T-helper 17 cell (primary cell): ENCODE measurements at regions not wholly inside any gene's neighbourhood (a gene's known extent, or its start where the extent isn't known, plus 50 kb on each side); places are given as distances from the start of the nearest gene placed in this dataset.

Source experiments
- ATAC-seq: fragments of 150-1000 bp; cut with Tn5 transposase; 2 replicates; pipeline ENCODE4 v1.10.0; 2021; ENCODE audit warnings: mild to moderate bottlenecking, moderate library complexity
- DNase-seq, 3 donors: peaks; one replicate each; pipeline versions ENCODE4 v3.0.0 to v3.0.0-alpha.2; 2020 to 2021
- H3K9me3 ChIP-seq: one replicate; pipeline ENCODE4 v1.7.0; 2013; ENCODE audit warnings: low read length, mild to moderate bottlenecking; ENCODE audit not compliant: control insufficient read depth, poor library complexity, severe bottlenecking
- H3K27ac Mint-ChIP-seq: one replicate; pipeline ENCODE4 v1.8.0; 2022; ENCODE audit warnings: mild to moderate bottlenecking, moderate library complexity, mixed read lengths
- H3K27me3 Mint-ChIP-seq: one replicate; pipeline ENCODE4 v1.8.0; 2022; ENCODE audit warnings: mixed read lengths
- H3K36me3 Mint-ChIP-seq: one replicate; pipeline ENCODE4 v1.8.0; 2022; ENCODE audit warnings: low read depth, mixed read lengths
- H3K4me1 Mint-ChIP-seq: one replicate; pipeline ENCODE4 v1.8.0; 2022; ENCODE audit warnings: mild to moderate bottlenecking, mixed read lengths
- H3K4me3 Mint-ChIP-seq: one replicate; pipeline ENCODE4 v1.8.0; 2022; ENCODE audit warnings: mild to moderate bottlenecking, moderate library complexity, mixed read lengths

DNA sequence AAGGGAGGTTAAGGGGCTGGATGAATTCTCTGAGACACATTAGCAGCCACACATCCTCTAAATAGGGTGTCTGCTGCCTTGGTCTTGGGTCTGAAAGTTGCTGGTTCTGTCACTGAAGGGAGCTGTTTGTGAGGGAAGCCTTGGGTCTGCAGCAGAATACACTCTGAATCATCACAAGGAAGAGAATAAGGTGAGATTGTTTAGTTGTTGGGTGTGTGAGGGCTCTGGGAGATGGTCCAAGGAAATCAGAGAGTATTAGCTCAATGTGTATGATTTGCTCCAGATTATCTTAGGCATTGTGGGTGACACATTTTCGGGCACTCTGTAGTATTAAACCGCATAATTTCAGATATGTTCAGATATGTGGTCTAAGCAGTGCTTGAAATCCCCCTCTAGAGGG is 548.5 kb downstream of the SLC4A3 start:
- H3K27ac Mint-ChIP-seq: no peak overlapping the region
- no peaks in the 10 kb centered on the region for H3K36me3 Mint-ChIP-seq
- no peaks in the 10 kb centered on the region for H3K9me3 ChIP-seq
- DNase-seq (no peak), ATAC-seq (no peak)
- H3K4me3 Mint-ChIP-seq: no peak overlapping the region
- H3K4me1 Mint-ChIP-seq: no peaks in the 10 kb centered on the region
- H3K27me3 Mint-ChIP-seq: no peaks in the 10 kb centered on the region

DNA sequence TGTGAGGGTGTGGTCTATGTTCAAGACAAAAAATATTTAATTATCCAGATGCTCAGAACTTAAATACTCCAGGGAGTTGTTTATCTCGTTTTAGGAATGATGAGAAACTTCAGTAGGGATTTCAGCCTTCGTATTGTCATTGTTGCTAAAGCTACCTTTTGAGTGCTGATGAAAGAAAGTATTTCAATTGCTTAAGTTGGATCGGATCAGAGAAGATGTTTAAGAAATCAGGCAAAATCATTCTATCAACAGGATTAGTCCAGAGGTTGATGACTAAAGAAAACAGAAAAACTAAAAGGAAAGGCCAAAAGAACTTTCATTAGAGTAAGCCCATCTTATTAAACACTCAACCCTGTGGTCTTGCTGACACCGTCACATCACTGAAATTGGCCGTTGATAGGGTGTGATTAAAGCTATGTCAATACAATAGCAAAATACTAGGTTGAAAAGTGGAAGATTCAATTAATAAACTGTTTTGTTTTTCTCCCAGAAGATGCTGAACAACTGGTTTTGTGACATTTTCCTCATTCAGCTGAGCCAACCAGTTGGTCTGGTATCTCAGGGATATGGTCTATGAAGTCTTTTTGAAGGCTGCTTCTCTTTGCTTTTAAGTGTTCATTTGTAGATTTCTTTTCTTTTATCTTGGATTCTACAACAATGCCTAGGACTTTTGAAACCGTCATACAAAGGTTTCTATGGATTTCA is 551.7 kb downstream of the SLC4A3 start:
- Mint-ChIP-seq H3K36me3 (no peaks in the 10 kb centered on the region), H3K27me3 (no peaks in the 10 kb centered on the region), H3K4me3 (no peak overlapping the region), H3K27ac (no peak overlapping the region), H3K4me1 (no peaks in the 10 kb centered on the region)
- no peak for ATAC-seq
- H3K9me3 ChIP-seq: no peaks in the 10 kb centered on the region
- DNase-seq: no peak

DNA sequence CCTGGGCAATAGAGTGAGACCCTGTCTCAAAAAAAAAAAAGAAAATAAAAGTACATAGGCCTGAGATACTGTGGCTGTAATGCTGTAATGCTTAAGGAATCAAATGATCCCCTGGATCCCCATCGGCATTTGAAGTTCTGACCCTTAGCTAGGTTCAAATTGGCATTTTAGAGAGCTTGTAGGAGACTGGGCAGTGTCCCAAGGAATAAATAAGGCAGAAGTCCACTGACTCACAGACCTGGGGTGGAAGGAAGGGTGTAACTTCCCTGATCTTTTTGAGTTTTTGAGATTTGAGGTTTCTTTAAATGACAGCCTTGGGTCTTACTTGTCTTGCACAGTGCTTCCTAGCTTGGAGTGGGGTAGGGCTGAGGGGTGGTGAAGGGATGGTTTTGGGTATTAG is 553.7 kb downstream of the SLC4A3 start:
- ATAC-seq (no peak), DNase-seq (no peak)
- Mint-ChIP-seq H3K4me3 (no peak overlapping the region), H3K4me1 (no peaks in the 10 kb centered on the region), H3K27ac (no peak overlapping the region), H3K27me3 (no peaks in the 10 kb centered on the region), H3K36me3 (no peaks in the 10 kb centered on the region)
- H3K9me3 ChIP-seq: no peaks in the 10 kb centered on the region

DNA sequence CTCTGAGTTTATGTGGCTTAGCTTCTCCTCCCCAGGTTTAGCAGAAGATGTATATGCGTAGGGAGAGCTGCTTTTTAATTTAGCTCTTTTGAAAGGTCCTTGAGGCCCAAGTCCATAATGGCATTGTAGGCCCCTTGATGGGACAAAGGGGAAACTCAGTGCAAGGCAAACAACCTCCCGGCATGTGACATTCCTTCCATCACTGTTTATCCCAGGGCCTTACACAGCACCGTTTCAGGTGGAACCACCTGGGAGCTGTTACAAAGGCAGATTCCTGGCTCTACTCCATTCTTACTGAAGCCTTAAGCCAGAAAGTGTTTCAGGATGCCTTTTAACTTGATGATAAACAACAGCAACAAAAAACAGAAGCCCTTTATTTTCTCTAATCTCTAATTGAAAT is 555.4 kb downstream of the SLC4A3 start:
- Mint-ChIP-seq H3K27ac (no peak overlapping the region), H3K4me3 (no peak overlapping the region), H3K27me3 (no peaks in the 10 kb centered on the region), H3K4me1 (no peaks in the 10 kb centered on the region), H3K36me3 (no peaks in the 10 kb centered on the region)
- H3K9me3 ChIP-seq: no peaks in the 10 kb centered on the region
- no peak for DNase-seq
- no peak for ATAC-seq

DNA sequence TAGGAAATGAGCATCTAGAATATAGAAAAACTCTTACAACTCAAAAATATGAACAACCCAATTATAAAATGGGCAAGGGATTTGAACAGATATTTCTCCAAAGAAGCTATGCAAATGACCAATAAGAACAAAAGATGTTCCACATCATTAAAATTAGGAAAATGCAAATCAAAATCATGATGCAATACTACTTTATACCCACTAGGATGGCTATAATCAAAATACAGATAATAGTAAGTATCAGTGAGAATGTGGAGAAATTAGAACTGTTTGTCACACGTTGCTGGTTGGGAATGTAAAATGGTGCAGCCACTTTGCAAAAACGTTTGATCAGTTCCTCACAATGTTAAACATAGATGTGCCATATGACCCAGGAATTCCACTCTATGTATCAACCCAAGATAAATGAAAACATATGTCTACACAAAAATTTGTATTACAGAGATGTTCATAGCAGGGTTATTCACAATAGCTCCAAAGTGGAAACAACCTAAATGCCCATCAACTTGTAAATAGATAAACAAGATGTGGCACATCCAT is 558.4 kb downstream of the SLC4A3 start:
- H3K36me3 Mint-ChIP-seq: no peaks in the 10 kb centered on the region
- no peak for ATAC-seq
- H3K27me3 Mint-ChIP-seq: no peaks in the 10 kb centered on the region
- no peak overlapping the region for H3K27ac Mint-ChIP-seq
- H3K9me3 ChIP-seq: no peaks in the 10 kb centered on the region
- no peak overlapping the region for H3K4me3 Mint-ChIP-seq
- DNase-seq: no peak
- no peaks in the 10 kb centered on the region for H3K4me1 Mint-ChIP-seq

DNA sequence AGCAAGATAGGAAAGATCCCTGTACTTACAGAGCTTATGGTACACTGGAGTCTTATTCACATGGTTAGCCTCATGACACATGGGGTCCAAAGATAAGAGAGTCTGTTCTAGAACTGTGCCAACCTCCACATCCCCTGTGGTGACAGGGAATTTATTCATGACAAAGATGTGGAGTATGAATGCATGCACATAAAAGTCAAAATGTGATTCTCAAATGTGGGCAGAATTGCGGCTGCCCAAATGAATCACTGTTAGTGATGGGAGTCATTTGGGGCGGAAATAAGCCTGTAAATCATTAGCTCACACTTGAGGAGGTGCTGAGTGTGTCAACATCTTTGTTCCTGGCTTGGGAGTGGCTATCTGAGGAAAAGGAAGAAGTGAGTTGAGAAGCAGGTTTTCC is 560.6 kb downstream of the SLC4A3 start:
- H3K4me3 Mint-ChIP-seq: no peak overlapping the region
- no peaks in the 10 kb centered on the region for H3K36me3 Mint-ChIP-seq
- no peaks in the 10 kb centered on the region for H3K4me1 Mint-ChIP-seq
- DNase-seq: no peak
- no peaks in the 10 kb centered on the region for H3K27me3 Mint-ChIP-seq
- H3K9me3 ChIP-seq: no peaks in the 10 kb centered on the region
- ATAC-seq: no peak
- no peak overlapping the region for H3K27ac Mint-ChIP-seq

DNA sequence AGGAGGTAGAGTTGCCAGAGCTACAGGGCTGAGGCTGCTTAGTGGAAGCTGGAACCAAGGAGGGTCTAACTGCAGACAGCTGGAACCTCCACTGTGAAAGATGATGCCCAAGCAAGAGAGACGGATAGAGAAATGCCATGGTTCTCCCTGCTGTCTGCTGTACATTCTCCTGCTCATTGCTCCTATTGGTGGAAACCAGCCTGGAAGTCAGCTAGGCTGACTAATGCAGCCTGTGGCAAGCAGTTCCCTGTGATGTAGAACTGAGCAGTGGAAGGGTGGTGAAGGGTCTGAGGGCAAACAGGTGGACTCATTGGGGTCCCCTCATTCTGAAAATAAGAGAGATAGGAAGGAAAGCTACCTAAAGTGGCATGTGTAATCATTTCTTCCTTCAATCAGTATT is 563.6 kb downstream of the SLC4A3 start:
- DNase-seq (no peak), ATAC-seq (no peak)
- Mint-ChIP-seq H3K27me3 (no peaks in the 10 kb centered on the region), H3K4me1 (no peaks in the 10 kb centered on the region), H3K4me3 (no peak overlapping the region), H3K36me3 (no peaks in the 10 kb centered on the region), H3K27ac (no peak overlapping the region)
- no peaks in the 10 kb centered on the region for H3K9me3 ChIP-seq

DNA sequence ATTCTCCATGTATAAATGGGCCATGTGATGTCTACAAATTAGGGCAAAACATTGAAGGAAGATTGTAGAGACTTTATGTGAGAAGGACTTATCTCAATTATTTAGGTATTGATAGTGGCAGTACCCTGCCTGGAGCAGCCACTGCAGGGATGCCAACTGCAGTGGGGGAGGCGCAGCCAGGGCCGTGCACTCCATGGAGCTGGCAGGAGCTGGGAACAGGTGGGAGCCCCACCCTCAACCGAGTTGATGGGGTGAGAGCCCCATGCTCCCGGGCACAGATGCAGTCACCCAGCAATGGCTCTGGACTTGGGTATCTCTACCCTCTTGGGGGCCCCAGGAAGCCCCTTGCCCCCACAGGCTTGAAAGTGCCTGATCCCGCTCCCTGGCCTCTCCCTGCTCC is 564.3 kb downstream of the SLC4A3 start:
- no peaks in the 10 kb centered on the region for H3K9me3 ChIP-seq
- H3K27ac Mint-ChIP-seq: no peak overlapping the region
- no peak overlapping the region for H3K4me3 Mint-ChIP-seq
- ATAC-seq (no peak), DNase-seq (no peak)
- no peaks in the 10 kb centered on the region for H3K27me3 Mint-ChIP-seq
- H3K36me3 Mint-ChIP-seq: no peaks in the 10 kb centered on the region
- H3K4me1 Mint-ChIP-seq: no peaks in the 10 kb centered on the region

DNA sequence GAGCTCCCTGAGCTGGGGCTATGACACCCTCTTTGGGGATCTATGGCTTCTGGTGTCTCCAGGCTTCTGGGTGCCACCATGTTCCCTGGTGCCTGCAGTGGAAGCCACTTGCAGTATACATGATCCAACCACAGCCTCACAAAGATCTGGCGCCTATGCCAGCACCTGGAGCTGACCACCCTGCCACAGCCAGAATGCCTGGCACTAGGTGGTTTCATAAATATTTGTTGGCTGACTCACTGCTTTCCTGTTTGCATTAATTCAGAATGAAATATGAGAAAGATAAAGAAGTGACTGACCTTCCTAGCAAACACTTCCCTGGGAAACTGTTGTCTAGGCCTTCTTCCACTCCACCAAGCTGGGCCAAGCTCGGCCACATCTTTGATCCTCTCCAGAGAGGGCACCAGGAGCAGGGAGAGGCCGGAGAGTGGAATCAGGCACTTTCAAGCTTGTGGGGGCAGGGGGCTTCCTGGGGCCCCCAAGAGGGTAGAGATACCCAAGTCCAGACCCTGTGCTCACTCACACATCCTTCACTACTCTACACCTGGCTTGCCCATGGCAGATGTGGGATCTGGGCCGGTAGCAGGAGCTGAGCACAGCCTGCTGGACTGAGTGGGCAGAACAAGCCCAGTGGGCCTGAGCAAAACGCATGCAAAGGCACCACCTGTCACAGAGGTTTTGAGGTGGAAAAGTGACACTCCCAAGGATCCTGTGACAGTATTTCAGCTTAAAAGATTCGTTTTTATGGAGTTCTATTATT is 565.7 kb downstream of the SLC4A3 start:
- ATAC-seq: no peak
- DNase-seq: no peak
- no peaks in the 10 kb centered on the region for H3K9me3 ChIP-seq
- H3K4me3 Mint-ChIP-seq: no peak overlapping the region
- no peaks in the 10 kb centered on the region for H3K4me1 Mint-ChIP-seq
- H3K27ac Mint-ChIP-seq: no peak overlapping the region
- no peaks in the 10 kb centered on the region for H3K36me3 Mint-ChIP-seq
- H3K27me3 Mint-ChIP-seq: no peaks in the 10 kb centered on the region

DNA sequence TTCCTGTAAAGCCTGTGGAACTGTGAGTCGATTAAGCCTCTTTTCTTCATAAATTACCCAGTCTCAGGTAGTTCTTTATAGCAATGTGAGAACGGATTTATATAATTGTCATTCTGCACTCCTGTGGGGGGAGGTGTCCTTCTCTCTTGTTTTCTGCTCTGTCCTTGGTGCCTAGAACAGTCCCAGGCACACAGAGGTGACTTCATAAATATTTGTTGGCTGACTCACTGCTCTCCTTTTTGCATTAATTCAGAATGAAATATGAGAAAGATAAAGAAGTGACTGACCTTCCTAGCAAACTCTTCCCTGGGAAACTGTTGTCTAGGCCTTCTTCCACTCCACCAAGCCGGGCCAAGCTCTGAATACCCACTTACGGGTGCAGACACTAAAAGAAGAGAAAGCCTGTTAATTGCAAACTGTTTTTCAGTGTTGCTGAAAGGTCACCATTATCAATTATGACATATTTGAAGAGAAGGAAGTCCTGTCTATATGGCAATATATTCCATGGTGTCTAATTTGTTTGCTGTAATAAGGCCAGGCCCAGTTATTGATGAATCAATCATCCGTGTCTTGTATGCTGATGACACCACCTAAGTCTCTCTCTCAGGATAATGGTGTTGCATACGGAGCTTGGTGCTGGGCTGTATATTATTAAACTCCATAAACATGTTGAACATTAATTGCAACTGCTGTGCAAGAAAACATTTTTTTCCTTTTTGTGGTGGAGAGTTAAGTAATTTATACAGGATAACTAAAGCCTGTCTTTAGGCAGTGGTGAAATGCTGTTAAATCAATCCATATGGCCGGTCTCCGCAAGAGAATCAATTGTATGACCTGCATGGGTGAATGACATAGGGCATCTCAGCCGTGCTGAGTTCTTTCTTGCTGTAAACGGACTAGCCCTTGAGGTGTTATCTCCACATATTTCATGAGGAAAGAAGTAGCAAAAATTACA is 567.5 kb downstream of the SLC4A3 start:
- H3K27ac Mint-ChIP-seq: no peak overlapping the region
- ATAC-seq (no peak), DNase-seq (no peak)
- H3K36me3 Mint-ChIP-seq: no peaks in the 10 kb centered on the region
- H3K4me3 Mint-ChIP-seq: no peak overlapping the region
- no peaks in the 10 kb centered on the region for H3K9me3 ChIP-seq
- no peaks in the 10 kb centered on the region for H3K4me1 Mint-ChIP-seq
- no peaks in the 10 kb centered on the region for H3K27me3 Mint-ChIP-seq

DNA sequence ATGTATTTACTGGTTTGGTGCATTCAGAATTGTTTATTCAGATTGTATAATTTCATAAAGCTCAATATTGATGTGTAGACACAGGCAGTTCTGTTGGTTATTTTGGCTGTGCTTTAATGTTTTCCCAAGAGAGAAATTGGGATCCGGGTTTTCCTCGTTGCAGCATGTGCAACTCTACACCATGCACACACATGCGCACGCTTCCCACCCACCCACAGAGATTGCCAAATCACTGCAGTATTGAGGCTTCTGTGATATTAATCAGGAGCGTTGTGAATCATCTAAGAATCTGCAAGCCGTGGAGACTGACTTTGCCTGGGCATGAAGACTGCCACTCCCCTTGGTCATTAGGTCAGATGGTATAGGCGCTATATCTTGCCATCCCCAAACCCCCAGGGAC is 571.5 kb downstream of the SLC4A3 start:
- H3K4me1 Mint-ChIP-seq: no peaks in the 10 kb centered on the region
- H3K9me3 ChIP-seq: no peaks in the 10 kb centered on the region
- H3K27ac Mint-ChIP-seq: no peak overlapping the region
- DNase-seq (no peak), ATAC-seq (no peak)
- H3K4me3 Mint-ChIP-seq: no peak overlapping the region
- no peaks in the 10 kb centered on the region for H3K27me3 Mint-ChIP-seq
- H3K36me3 Mint-ChIP-seq: peaks cover 4% of the 10 kb centered on the region

DNA sequence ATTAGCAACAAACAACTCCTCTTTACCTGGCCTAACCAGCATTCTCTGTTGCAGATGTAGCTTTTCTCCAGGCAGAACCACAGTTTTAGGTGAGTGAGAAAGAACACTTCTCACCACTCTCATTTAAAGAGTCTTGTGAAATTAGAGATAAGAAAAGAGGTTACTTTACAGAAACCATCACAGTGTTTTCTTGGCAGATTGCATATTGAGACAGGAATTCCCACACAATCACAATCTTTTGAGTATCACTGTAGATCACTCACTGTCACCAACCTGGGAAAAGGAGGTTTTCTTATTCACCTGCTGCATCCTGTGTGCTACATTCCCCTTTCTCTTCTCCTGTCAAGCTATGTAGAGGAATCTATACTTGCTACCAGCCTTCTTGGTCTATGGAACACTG is 574.6 kb downstream of the SLC4A3 start:
- DNase-seq: no peak
- H3K4me1 Mint-ChIP-seq: no peaks in the 10 kb centered on the region
- H3K9me3 ChIP-seq: no peaks in the 10 kb centered on the region

DNA sequence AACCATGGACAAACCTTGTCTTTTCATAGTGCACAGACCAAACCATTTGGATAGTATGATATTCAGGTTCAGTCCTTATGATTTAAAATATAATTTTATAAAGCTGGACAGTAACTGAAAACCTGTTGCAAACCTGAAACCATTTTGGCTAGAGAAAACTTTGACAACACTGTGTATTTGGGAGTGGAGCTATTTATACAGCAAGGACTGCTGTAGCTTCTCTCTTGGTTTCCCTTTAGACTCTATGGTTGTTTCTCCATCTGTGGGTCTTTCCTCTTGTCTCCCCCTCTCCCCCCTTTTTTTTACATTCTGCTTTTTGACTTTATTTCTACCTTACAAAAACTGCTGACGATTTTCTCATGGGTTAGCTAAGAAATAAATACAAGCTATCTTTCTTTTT is 581.7 kb downstream of the SLC4A3 start:
- Mint-ChIP-seq H3K27me3 (no peaks in the 10 kb centered on the region), H3K36me3 (no peaks in the 10 kb centered on the region), H3K4me3 (no peak overlapping the region), H3K4me1 (no peaks in the 10 kb centered on the region), H3K27ac (no peak overlapping the region)
- ATAC-seq (no peak), DNase-seq (no peak)
- no peaks in the 10 kb centered on the region for H3K9me3 ChIP-seq

More for the DNA sequence above, 574.6 kb downstream of the SLC4A3 start:
- Mint-ChIP-seq H3K27ac (no peak overlapping the region), H3K36me3 (peaks cover 4% of the 10 kb centered on the region), H3K4me3 (no peak overlapping the region), H3K27me3 (no peaks in the 10 kb centered on the region)
- no peak for ATAC-seq
